Stimulated activated CD8-positive, alpha-beta memory T cell treated with anti-CD3 and anti-CD28 coated beads, Interleukin-15, amount 100 ng/mL, for 48 hours (primary cell): ENCODE measurements at regions not wholly inside any gene's neighbourhood (a gene's known extent, or its start where the extent isn't known, plus 50 kb on each side); places are given as distances from the start of the nearest gene placed in this dataset.
"Not testable (repeated sequence)": the region's sequence is repeated elsewhere in the genome, so short reads cannot be mapped to it uniquely, and the experiment has no call there.

Experiments
- DNase-seq, 2 donors: peaks; one replicate each; pipeline ENCODE4 v3.0.0-alpha.2; 2020; ENCODE audit warnings: low read depth in 2 of 2

DNA sequence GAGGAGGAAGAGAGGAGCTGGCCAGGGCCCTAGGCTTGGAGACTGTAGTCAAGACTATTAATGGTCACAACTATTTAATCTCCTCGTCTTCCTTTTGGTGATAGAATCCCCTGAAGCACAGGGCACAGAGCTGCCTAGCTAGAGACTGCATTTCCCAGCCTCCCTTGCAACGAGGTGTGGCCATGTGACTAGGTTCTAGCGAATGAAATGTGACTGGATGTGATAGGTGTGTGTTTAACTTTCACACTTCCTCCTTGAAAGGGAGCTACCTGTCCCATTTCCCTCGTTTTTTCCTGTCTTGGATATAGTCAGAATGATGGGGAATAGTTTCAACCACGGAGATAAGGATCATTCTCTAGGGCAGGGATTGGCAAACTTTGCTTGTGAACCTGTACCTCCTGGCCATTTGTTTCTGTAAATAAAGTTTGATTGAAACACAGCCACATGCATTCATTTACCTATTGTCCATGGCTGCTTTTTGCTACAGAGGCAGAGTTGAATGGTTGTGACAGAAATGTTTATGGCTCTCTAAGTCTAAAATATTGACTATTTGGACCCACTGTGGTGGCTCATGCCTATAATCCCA is 313.5 kb downstream of the MIAT start:
- no peak for DNase-seq

DNA sequence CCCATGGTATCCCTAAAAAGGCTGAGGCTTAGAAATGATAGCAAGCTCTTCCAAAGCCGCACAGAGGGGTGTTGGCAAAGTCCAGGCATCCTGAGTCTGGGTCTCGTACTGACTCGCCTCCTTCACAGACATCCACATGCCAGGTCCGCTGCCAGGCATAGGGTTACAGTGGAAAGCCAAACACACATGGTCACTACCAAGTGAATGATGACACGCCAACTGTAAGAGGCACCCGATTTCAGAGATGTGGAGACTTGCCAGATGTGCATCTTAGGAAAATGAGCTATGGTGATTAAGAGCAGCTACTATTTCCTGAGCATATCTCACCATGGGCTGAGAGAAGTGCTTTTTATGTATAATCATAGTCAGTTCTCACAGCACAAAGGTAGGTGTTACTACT is 314.9 kb downstream of the MIAT start:
- DNase-seq: no peak

DNA sequence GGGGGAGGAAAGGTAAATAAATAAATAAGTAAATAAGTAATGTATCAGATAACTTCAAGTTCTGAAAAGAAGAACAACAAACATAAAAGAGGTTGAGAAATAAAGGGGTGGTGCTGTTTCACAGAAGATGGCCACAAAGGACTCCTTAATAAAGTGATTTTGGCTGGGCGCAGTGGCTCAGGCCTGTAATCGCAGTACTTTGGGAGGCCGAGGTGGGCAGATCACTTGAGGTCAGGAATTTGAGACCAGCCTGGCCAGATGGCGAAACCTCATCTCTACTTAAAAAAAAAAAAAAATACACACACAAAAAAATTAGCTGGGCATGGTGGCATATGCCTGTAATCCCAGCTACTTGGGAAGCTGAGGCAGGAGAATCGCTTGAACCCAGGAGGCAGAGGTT is 315.5 kb downstream of the MIAT start:
- not testable (repeated sequence) for DNase-seq

DNA sequence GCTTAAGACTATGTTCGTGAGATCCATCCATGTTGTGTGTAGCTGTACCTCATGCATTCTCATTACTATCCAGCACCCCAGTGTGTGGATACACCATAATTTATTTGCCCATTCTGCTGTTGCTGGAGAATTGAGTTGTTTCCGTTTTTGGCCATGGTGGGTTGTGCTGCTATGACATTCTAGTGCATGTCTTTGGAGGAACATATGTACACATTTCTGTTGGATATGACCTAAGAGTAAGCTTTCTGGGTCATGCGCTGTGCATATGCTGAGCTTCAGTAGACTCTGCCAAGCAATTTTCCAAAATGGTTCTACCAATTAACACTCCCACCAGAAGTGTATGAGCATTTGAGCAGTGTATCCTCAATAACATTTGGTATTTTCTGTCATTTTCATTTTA is 316.6 kb downstream of the MIAT start:
- no peak for DNase-seq

DNA sequence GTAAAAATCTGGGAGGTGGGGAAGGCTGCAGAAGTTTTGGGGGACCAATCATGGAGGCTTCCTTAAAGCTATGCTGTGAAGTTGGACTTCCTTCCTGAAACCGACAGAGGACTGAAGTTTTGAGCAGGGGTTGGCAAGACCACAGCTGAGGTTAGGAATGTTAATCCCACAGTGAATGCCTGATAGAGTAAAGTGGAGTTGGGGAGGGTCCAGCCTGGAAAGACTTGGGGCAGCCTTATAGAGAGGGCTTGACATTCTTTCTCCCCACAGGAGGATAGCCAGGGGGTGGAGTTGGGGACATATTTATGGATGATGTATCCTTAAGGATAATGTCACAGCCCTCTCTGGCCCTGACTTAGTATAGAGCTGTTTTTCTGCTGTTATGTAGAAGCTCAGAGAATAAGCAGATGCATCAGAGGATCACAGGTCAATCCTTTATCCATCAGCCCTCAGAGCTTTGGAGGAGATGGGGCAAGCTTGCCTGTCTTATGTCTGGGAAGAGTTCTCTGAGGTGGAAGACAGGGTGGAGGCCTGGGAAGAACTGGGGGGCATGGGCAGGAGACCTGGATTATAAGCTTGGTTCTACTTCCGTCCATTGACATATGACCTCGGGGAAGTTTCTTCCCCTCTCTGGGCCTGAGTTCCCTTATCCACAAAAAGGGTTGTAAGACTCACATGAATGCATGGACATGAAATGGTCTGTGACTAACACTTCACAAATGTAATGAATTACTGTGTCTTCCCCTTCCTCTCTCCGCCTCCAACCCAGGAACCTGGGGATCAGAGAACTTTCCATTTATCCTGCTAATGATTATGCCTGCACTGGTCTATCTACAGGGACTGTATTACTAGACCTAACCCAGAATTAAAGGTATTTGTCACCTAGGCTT is 317.8 kb downstream of the MIAT start:
- DNase-seq: no peak

DNA sequence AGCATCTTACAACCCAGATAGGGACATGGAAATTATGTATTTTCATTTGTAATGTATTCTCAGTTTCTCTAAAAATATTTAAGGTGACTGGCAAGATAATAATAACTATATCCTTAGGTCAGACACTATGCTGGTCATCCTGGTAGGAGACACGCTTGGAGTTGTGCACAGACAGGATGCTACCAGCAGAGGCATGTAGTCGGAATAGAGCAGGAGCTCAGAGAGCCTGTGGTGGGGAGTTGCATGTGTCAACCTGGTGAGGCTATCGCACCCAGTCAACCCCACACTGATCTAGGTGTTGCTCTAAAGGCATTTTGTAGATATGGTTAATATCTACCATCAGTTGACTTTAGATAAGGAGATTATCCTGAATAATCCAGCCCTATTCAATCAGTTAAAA is 318.5 kb downstream of the MIAT start:
- no peak for DNase-seq

DNA sequence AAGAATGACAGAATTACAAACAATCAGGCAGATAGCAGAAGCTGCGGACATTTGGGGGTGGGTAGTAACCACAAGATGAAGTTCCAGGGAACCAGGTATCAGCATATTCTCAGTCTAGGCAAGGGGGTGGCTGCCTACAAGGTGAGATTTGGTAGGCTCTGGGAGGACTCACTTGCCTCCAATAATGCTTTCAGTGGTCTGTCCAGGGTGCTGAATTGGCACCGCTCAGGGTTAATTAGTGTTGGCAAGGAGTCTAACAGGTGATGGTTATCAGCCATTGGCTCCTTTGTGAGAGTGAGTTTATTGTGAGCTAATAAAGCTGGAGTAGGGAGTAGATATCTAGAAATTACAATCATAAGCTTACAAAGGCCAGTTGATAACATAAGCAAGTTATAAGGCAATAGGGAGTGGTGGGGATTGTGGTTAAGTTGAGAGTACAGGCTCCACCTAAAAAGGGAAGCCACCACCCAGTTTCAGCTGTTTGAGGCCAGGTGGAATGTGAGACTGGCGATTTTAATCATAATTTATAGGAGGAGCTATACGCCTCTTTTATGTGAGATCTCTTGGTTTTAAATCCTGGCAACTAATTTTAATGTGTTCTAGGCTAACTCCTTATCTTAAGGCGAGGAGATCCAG is 320.5 kb downstream of the MIAT start:
- no peak for DNase-seq

DNA sequence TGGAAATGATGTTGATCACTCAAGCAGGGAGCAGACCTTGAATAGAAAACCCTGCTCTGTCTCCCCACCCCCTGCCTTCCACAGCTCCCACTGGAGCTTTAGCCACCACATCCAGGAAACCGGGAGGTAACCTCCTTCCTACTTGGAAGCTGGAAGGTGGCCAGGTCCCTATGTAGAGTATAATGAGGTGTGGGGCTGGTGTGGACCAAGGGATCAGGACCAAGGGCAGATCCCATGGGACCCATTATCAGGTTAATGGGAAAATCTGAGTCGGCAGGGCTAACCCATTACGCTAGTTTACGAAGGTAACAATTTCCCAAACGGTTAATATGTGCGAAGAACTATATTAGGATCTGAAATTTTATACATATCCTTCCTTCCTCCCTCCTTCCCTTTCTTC is 321.9 kb downstream of the MIAT start:
- DNase-seq: no peak

DNA sequence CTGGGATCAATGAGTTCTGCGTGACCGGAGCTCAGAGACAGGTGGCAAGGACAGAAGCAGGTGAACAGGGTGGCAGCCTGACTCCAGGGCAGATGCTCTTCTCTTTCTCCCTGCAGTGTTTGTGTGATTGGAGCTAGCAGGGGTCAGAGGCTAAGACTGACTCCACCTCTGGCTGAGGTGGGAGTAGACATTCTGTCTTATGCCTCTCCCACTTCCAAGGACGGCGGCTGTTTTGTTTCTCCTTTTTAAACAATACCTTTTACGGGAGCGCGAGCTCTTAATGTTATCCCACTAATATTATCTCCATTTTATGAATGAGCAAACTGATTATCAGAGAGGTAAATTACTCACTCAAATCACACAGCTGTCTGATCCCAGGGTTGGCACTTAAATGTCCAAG is 323.7 kb downstream of the MIAT start:
- no peak for DNase-seq

DNA sequence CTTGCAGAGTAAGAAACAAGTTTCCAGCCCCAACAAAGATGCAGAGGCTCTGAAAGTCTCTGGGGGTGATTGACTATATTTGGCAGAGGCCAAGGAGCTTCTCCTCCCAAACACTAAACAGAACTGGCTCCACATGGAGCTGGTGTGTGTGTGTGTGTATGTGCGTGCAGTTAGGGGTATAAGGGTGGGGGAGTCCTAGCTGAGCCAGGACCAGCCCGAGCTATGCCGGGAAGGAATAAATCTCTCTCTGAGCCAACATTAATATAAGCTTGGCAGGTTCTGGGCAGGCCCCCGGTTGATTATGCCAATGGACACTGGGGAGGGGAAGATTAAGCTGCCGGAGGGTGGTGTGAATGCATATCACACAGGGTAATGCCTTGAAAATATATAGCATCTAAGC is 324.2 kb downstream of the MIAT start:
- DNase-seq: no peak

DNA sequence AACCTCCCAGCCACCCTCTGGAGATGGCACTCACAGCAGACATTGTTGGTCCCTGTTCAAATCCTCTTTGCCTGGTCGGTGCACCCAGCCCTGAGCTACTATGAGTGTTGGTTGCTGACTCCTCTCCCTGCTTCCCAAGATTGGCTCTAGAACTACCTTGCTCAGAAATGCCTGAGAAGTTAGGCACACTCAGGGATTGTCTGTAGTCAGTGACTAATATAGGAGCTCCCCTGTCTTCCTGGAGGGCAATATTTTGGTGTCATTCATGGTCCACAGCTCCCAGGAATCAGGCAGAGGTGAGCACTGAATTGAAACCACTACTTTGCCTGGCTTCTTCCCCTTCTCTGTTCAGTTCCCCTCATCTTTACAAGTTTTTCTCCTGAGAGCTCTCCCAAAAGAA is 325.9 kb downstream of the MIAT start:
- DNase-seq: no peak

DNA sequence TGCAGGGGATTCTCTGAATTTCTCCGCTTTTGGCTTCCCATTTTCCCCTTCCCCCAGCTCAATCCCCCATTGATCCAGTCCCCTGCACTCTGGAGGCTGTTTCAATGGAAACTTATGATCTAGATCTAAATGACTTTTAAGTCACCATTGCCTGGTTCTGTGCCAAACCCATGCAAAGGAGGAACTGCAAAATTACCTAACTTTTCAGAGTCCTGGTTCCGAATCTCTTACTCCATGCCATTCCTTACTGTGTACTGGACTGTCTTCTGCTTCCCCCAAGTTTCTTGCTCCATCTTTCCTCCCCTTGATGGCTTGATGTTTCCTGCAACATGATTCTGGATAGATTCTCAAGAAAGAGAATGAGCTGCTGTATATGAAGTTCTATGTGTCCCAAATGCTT is 327.8 kb downstream of the MIAT start:
- DNase-seq: no peak

DNA sequence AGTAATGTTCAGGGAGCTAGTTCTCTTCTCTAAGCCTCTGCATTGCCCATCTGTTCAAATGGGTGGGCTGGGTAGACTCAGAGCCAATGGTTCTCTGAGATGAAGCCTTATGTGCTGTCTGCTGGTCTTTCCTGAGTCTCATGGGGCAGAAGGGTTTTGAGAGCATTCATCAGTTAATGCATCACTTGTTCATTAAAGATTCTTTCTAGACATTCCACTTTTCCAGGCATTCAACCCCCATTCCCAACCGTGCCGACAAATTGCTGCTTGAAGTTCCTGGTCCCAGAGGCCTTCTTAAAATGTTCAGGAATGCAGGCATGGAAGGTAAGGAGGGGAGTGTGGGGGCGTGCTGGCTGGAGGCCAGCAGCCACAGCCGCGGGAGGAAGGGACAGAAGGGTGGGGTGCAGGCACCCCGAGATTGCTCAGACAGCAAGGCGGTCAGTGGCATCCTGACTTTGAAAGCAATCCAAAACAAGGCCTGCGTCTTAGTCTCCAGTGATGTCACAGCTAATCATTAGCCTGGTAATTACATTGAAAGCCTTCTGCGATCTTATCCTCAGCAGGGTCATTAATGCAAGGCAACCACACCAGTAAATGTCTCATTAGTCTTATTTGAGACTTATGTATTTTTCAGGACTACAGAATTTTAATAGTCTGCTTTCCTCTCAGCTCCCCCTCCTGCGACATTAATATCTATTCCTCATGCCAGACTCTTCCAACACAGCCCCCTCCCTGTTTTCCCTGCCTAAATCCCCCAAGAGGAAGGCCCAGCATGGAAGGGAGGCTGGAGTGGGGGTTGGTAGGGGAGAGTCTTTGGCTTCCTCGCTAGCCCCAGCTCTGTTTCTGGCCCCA is 328.8 kb downstream of the MIAT start:
- DNase-seq: no peak

DNA sequence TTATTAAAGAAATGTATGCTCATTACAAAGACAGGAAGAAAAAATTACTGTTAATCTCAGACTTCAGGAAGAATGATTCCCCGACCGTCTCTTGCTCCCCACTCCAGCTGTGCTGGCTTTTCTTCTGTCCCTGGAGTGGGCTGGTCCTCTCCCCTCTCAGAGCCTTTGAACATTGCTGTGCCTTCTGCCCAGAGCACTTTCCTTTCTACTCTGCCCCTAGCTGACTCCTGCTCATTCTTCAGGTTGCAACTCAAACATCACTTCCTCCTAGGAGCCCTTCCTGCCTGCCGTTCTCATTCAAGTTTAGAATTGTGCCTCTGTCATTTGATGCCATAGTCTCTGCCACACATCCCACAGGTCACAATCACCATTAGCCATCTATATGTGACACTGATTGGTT is 329.5 kb downstream of the MIAT start:
- DNase-seq: no peak

DNA sequence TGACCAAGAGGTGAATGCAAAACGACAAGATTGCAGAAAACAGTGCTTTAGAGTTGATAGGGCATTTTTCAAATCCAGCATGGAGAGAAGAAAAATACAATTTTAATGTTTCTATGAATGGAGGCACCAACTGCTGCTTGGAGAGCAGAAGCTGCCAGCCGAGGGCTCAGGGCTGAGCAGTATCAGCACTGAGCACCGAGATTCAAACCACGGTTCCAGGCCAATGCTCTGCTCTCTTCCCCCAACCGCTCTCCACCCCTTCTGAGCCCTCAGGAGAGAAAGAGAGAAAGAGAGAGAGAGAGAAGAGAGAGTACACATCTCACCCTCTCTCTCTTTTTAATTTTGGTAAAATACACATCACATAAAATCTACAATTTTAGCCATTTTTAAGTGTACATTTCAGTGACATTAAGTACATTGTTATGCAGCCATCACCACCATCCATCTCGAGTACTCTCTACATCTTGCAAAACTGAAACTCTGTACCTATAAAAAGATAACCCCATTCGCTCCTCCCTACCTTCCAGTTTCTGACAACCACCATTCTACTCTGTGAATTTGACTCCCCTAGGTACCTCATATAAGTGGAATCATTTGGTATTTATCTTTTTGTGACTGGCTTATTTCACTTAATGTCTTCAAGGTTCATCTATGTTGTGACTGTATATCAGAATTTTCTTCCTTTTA is 333.3 kb downstream of the MIAT start:
- DNase-seq: no peak

DNA sequence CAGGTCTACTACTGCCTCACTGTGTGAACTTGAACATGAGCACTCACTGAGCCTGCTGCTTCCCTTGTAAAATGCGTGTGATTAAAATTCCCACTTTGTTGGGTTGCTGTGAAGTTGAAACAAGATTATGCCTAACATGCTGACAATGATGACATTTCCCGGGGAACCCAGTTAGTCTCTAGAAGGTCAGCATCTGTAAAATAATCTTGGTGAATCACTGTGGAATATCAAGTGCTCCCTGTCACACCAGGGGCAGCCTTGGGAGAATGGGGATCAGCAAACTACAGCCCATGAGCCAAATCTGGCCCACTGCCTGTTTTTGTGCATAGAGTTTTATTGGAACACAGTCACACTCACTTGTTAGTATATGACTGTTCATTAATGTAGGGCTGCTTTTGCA is 335.2 kb downstream of the MIAT start:
- no peak for DNase-seq

DNA sequence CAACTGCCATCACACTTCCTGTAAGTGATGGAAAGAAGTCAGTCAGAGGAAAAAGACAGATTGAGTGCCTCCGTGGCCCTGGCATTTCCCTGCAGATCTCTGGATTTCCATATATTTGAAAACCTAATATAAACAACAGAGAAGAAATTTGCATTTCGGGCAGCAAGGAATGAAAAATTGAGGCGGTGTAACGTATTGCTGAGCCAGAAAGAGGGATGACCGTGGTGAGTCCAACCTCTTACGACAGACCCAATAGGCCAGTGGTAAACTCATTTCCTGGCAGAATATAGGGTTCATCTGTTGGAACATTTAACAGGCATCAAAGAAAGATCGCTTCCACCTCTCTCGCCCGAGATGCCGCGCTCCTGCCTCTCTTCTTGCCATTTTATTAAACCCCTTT is 336.5 kb downstream of the MIAT start:
- DNase-seq: no peak

DNA sequence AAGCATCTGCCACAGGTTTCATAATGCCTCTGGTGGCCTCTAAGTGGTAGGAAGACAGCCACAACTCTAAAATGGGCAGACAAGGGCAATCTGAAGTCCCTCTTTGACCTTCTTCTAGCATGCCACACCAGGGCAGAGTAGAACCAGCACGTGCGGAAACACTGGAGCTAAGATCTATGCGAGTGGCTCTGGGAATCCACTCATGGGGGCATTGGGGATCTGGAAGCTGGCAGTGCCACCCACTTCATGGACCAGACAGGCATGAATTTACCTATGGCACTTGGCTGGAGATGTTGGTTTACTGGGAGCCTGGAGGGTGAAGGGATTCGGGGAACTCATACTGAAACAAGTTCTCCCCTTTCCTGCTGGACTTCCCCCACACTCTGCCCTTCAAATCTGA is 337.4 kb downstream of the MIAT start:
- DNase-seq: no peak

DNA sequence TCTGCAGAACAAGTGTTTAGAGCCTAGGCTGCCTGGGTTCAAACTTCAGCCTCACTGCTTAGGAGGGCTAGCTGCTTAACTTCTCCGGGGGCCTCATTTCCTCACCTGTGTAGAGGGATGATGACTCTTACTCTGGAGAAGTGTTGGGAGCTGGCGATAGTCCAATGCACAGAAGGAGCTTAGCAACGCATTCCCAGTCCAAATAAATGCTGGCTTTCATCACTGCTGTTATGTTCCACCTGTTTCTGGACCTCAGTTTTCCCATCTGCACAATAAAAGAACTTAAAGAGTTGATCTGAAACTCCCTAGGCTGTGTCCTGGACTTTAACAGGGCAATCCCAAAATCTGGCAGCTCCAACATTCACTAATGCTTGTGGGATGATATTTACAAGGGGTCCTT is 337.8 kb downstream of the MIAT start:
- no peak for DNase-seq

DNA sequence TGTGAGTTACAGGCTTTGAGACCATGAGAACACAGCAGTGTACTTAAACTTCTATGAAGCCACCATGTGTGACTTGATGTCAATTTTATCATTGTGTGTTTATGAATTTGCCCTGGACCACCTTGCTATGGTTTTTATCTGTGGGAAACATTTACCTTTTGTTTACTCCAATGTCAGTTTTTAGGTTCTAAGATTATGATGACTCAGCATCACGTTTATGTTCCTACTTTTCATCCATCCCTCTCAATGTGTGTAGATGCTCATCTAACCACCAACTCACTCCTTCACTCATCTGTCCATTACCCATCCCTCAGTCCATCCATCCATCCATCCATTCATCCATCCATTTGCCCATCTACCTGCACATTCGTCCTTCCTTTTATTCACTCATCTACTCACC is 338.8 kb downstream of the MIAT start:
- DNase-seq: no peak

DNA sequence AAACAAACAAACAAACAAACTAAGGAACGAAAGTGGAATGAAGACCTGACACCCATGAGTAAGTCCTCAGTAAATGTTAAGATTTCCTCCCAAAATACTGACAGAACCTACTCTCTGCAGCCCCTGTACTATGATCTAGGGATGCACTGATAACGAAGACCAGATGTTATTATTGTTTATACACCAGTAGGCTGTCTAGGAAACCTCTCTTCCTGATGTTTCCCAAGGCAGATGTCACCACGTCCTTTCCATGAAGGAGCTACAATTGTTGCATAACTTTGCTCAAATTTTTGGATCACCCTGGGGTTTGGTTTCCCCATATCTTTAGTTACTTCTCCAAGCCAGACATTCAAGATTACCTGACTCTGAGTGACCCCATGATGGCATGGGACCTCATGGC is 340.7 kb downstream of the MIAT start:
- DNase-seq: no peak

DNA sequence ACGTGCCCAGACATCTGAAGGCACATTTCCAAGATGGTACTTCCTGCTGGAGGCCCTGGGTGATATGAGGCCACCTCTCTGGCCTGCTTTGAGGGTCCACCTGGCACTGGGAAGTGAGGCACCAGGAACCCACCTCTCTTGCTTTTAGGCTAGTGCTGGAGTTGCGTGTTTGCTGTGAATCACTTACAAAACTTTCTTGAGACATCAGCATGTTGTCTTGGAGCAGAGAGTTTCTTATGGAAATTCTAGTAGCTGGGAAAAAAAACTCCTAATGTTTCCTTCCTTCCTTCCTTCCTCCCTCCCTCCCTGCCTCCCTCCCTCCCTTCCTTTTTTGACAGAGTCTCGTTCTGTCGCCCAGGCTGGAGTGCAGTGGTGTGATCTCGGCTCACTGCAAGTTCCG is 341.3 kb downstream of the MIAT start:
- no peak for DNase-seq
